ENCODE measurements at regions not wholly inside any gene's neighbourhood (a gene's known extent, or its start where the extent isn't known, plus 50 kb on each side); places are given as distances from the start of the nearest gene placed in this dataset.

DNA sequence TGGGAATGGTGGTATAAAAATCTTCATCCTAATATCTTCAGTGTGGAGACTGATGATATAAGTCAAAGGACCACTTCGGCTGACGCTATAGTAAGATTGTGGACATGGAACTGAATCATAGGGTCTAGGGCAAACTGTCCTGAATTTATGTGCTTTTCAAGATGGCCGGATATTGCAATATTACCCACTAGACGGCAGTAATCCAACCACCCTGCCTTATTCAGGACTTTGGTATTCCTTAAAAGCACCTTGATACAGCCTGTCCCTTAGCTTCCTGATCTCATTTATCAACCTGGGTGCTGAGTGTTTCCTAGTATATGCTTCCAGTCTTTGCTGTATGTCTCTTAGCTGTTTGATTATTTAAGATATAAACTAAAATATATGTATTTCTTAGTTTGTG, 71.2 kb upstream of the COX7C start:
- no peak for TF ChIP-seq TAF1 (IDR thresholded peaks at IDR 0.05; ENCODE audit: low read depth)
- TF ChIP-seq RAD21 (conservative IDR thresholded peaks at IDR 0.05): no peak
- no peak for TF ChIP-seq SMC3 (conservative IDR thresholded peaks at IDR 0.05; ENCODE audit: poor library complexity)
- TF ChIP-seq, protein P1, sequence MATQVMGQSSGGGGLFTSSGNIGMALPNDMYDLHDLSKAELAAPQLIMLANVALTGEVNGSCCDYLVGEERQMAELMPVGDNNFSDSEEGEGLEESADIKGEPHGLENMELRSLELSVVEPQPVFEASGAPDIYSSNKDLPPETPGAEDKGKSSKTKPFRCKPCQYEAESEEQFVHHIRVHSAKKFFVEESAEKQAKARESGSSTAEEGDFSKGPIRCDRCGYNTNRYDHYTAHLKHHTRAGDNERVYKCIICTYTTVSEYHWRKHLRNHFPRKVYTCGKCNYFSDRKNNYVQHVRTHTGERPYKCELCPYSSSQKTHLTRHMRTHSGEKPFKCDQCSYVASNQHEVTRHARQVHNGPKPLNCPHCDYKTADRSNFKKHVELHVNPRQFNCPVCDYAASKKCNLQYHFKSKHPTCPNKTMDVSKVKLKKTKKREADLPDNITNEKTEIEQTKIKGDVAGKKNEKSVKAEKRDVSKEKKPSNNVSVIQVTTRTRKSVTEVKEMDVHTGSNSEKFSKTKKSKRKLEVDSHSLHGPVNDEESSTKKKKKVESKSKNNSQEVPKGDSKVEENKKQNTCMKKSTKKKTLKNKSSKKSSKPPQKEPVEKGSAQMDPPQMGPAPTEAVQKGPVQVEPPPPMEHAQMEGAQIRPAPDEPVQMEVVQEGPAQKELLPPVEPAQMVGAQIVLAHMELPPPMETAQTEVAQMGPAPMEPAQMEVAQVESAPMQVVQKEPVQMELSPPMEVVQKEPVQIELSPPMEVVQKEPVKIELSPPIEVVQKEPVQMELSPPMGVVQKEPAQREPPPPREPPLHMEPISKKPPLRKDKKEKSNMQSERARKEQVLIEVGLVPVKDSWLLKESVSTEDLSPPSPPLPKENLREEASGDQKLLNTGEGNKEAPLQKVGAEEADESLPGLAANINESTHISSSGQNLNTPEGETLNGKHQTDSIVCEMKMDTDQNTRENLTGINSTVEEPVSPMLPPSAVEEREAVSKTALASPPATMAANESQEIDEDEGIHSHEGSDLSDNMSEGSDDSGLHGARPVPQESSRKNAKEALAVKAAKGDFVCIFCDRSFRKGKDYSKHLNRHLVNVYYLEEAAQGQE (IDR thresholded peaks at IDR 0.05; ENCODE audit: borderline replicate concordance): no peak
- TF ChIP-seq EZH2 (IDR thresholded peaks at IDR 0.05; ENCODE audit: borderline replicate concordance, insufficient read depth, low read length, poor library complexity, severe bottlenecking): no peak
- no peak for TF ChIP-seq EP300 (conservative IDR thresholded peaks at IDR 0.05; ENCODE audit: poor library complexity, severe bottlenecking)
- no peak for TF ChIP-seq MXI1 (conservative IDR thresholded peaks at IDR 0.05; ENCODE audit: poor library complexity, severe bottlenecking)
- no peak for TF ChIP-seq POLR2AphosphoS5 (IDR thresholded peaks at IDR 0.05)
- TF ChIP-seq, protein P2, sequence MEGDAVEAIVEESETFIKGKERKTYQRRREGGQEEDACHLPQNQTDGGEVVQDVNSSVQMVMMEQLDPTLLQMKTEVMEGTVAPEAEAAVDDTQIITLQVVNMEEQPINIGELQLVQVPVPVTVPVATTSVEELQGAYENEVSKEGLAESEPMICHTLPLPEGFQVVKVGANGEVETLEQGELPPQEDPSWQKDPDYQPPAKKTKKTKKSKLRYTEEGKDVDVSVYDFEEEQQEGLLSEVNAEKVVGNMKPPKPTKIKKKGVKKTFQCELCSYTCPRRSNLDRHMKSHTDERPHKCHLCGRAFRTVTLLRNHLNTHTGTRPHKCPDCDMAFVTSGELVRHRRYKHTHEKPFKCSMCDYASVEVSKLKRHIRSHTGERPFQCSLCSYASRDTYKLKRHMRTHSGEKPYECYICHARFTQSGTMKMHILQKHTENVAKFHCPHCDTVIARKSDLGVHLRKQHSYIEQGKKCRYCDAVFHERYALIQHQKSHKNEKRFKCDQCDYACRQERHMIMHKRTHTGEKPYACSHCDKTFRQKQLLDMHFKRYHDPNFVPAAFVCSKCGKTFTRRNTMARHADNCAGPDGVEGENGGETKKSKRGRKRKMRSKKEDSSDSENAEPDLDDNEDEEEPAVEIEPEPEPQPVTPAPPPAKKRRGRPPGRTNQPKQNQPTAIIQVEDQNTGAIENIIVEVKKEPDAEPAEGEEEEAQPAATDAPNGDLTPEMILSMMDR (IDR thresholded peaks at IDR 0.05; ENCODE audit: poor library complexity, severe bottlenecking): no peak
- Histone ChIP-seq H3K27me3 (ENCODE audit: insufficient read depth, low read depth, low read length) (no peaks in the 10 kb centered on the region), H4K20me1 (ENCODE audit: insufficient read depth) (no peaks in the 10 kb centered on the region), H3K9me3 (ENCODE audit: low read length) (no peaks in the 10 kb centered on the region), H3F3A (ENCODE audit: insufficient read depth, low read length, poor library complexity, severe bottlenecking) (peaks cover 3% of the 10 kb centered on the region), H3K4me2 (ENCODE audit: low read length) (no peak overlapping the region), H2AFZ (ENCODE audit: low read depth, low read length) (no peak overlapping the region), H3K9me2 (ENCODE audit: insufficient read depth, low read length) (no peaks in the 10 kb centered on the region), H3K4me3 (ENCODE audit: low read length) (no peak overlapping the region), H3K9ac (ENCODE audit: low read length) (no peak overlapping the region), H3K79me2 (replicated peaks; ENCODE audit: insufficient read depth, low read length) (no peaks in the 10 kb centered on the region), H3K27ac (ENCODE audit: low read length) (no peak overlapping the region), H3K36me3 (ENCODE audit: insufficient read depth, low read length) (no peaks in the 10 kb centered on the region)

DNA sequence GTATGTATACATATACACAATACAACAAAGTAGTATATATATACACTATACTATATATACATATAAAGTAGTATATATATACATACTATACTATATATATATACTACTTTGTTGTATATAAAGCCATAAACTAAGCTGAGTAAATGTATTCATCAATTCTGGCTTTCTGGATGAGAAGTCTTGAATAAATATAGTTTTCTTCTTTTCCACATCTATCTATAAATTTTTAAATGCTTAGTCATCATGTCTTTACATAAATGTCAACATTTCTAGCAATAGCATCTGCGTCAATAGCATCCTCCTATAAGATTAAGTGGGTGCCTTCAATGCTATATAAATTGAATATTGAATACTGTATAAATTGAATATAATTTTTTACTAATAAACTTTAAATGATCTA, 63.1 kb upstream of the COX7C start:
- Histone ChIP-seq H3K27me3 (ENCODE audit: insufficient read depth, low read depth, low read length) (no peaks in the 10 kb centered on the region), H3K9me2 (ENCODE audit: insufficient read depth, low read length) (no peaks in the 10 kb centered on the region), H3K9ac (ENCODE audit: low read length) (no peak overlapping the region), H3F3A (ENCODE audit: insufficient read depth, low read length, poor library complexity, severe bottlenecking) (no peaks in the 10 kb centered on the region), H3K9me3 (ENCODE audit: low read length) (no peaks in the 10 kb centered on the region), H3K4me2 (ENCODE audit: low read length) (no peak overlapping the region), H3K79me2 (replicated peaks; ENCODE audit: insufficient read depth, low read length) (no peaks in the 10 kb centered on the region), H4K20me1 (ENCODE audit: insufficient read depth) (no peaks in the 10 kb centered on the region), H3K27ac (ENCODE audit: low read length) (no peak overlapping the region), H3K36me3 (ENCODE audit: insufficient read depth, low read length) (no peaks in the 10 kb centered on the region), H2AFZ (ENCODE audit: low read depth, low read length) (no peak overlapping the region), H3K4me3 (ENCODE audit: low read length) (no peak overlapping the region)
- TF ChIP-seq EZH2 (IDR thresholded peaks at IDR 0.05; ENCODE audit: borderline replicate concordance, insufficient read depth, low read length, poor library complexity, severe bottlenecking): no peak
- TF ChIP-seq SMC3 (conservative IDR thresholded peaks at IDR 0.05; ENCODE audit: poor library complexity): no peak
- no peak for TF ChIP-seq EP300 (conservative IDR thresholded peaks at IDR 0.05; ENCODE audit: poor library complexity, severe bottlenecking)
- TF ChIP-seq, protein P2 (IDR thresholded peaks at IDR 0.05; ENCODE audit: poor library complexity, severe bottlenecking): no peak
- no peak for TF ChIP-seq POLR2AphosphoS5 (IDR thresholded peaks at IDR 0.05)
- TF ChIP-seq, protein P1 (IDR thresholded peaks at IDR 0.05; ENCODE audit: borderline replicate concordance): no peak
- TF ChIP-seq TAF1 (IDR thresholded peaks at IDR 0.05; ENCODE audit: low read depth): no peak
- TF ChIP-seq RAD21 (conservative IDR thresholded peaks at IDR 0.05): no peak
- no peak for TF ChIP-seq MXI1 (conservative IDR thresholded peaks at IDR 0.05; ENCODE audit: poor library complexity, severe bottlenecking)

All from neural cell (in vitro differentiated cells).